Kidney (tissue), 13 donors: ENCODE measurements at regions not wholly inside any gene's neighbourhood (a gene's known extent, or its start where the extent isn't known, plus 50 kb on each side); places are given as distances from the start of the nearest gene placed in this dataset.

ENCODE experiments used
- DNase-seq, 5 donors: peaks; one replicate each; pipeline ENCODE4 v3.0.0-alpha.2; 2013 to 2020
- FAIRE-seq: peaks from 2 replicates; lab custom pipeline; 2012; peaks lifted over from hg19 to GRCh38; lab: Jason Lieb, UNC
- H3K27ac ChIP-seq, 2 donors: one replicate each; pipeline ENCODE4 v1.7.0; 2013; ENCODE audit warnings: low read depth in 2 of 2, low read length in 2 of 2, inconsistent platforms in 1 of 2
- H3K27me3 ChIP-seq: one replicate; pipeline ENCODE4 v1.7.1; 2013; ENCODE audit warnings: low read length, inconsistent platforms; ENCODE audit not compliant: control insufficient read depth, insufficient read depth
- H3K36me3 ChIP-seq, 3 donors: one replicate each; pipeline versions ENCODE4 v1.7.0 to v1.7.1; 2013; ENCODE audit warnings: low read length in 3 of 3, control low read depth in 1 of 3, inconsistent platforms in 1 of 3; ENCODE audit not compliant: insufficient read depth in 3 of 3, control insufficient read depth in 2 of 3
- H3K4me1 ChIP-seq, 3 donors: one replicate each; pipeline versions ENCODE4 v1.7.0 to v1.7.1; 2013; ENCODE audit warnings: low read length in 3 of 3, inconsistent platforms in 1 of 3, low read depth in 1 of 3; ENCODE audit not compliant: control insufficient read depth in 2 of 3, insufficient read depth in 2 of 3
- H3K4me3 ChIP-seq, 3 donors: one replicate each; pipeline versions ENCODE4 v1.7.0 to v1.8.1; 2013; ENCODE audit warnings: low read length in 3 of 3, control low read depth in 1 of 3, inconsistent platforms in 1 of 3
- H3K9ac ChIP-seq, 3 donors: one replicate each; pipeline versions ENCODE4 v1.7.0 to v1.7.1; 2013; ENCODE audit warnings: low read length in 3 of 3, control low read depth in 1 of 3, inconsistent platforms in 1 of 3
- H3K9me3 ChIP-seq, 3 donors: one replicate each; pipeline versions ENCODE4 v1.7.0 to v1.7.1; 2013; ENCODE audit warnings: low read length in 3 of 3, control low read depth in 1 of 3, inconsistent platforms in 1 of 3; ENCODE audit not compliant: control insufficient read depth in 2 of 3, insufficient read depth in 1 of 3
- intact Hi-C: fragments of 100-400 bp; cut with DNase I; formaldehyde crosslinking; loops from one replicate; pipeline ENCODE4 v1.11.1; 2022
- TF ChIP-seq, protein P1 (sequence below): IDR thresholded peaks from 3 replicates; pipeline ENCODE4 v1.5.1; 2012; ENCODE audit warnings: mild to moderate bottlenecking, moderate library complexity, borderline replicate concordance; ENCODE audit not compliant: insufficient read depth; ENCODE audit errors: extremely low read depth
- donor health status: control.
- donor health status: control.
- donor health status: control.
- donor health status: control.
- donor health status: control.
- donor health status: DM: yes; HTN: yes; CAD: no.
- donor health status: Normal renal cell carcinoma (clear cell type).

DNA sequence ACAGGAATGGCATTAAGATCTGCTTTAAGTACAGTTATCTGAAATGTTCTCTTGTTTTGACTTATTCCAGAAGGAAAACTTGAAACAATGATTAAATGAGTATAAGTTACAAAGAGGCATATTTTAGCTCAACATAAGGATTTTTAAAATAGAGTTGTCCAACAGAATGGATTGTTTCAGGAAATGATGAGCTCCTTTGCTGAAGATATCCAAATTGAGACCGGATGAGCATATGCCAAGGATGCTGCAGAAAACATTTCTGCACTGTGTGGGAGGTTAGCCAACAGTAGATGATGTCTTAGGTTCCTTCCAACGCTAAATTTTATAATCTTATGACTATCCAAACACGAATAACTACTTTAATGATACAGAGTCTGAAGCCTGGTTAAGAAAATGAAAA, 226.5 kb upstream of the NANOGP8 start:
- Histone ChIP-seq H3K4me1 (peaks cover 0 to 3% (median 0%) of the 10 kb centered on the region in 3 donors), H3K27ac (no peak overlapping the region), H3K9me3 (no peaks in the 10 kb centered on the region), H3K4me3 (no peak overlapping the region), H3K9ac (no peak overlapping the region), H3K27me3 (no peaks in the 10 kb centered on the region), H3K36me3 (no peaks in the 10 kb centered on the region)
- FAIRE-seq (no peak), DNase-seq (no peak)
- TF ChIP-seq, protein P1, sequence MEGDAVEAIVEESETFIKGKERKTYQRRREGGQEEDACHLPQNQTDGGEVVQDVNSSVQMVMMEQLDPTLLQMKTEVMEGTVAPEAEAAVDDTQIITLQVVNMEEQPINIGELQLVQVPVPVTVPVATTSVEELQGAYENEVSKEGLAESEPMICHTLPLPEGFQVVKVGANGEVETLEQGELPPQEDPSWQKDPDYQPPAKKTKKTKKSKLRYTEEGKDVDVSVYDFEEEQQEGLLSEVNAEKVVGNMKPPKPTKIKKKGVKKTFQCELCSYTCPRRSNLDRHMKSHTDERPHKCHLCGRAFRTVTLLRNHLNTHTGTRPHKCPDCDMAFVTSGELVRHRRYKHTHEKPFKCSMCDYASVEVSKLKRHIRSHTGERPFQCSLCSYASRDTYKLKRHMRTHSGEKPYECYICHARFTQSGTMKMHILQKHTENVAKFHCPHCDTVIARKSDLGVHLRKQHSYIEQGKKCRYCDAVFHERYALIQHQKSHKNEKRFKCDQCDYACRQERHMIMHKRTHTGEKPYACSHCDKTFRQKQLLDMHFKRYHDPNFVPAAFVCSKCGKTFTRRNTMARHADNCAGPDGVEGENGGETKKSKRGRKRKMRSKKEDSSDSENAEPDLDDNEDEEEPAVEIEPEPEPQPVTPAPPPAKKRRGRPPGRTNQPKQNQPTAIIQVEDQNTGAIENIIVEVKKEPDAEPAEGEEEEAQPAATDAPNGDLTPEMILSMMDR = no peak
- intact Hi-C loops = no loop called here

DNA sequence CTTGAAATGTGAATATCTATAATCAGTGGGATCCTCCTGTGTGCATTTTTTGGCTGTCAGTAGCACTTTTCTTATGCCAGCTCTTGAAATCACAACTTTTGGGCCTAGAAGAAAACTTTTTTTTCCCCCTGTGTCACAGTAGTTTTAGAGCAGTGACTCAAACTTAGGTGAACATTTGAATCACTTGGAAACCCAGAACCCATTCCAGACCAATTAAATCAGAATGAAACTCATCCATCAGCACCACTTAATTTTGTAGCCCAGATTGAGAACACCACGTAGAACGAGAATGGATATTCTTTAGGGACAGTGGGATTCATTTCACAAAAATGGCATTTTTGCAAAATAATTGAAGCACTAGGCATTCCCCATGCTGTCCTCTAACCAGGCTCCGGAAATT, 224.8 kb upstream of the NANOGP8 start:
- Histone ChIP-seq H3K36me3 (no peaks in the 10 kb centered on the region), H3K27me3 (no peaks in the 10 kb centered on the region), H3K9ac (no peak overlapping the region), H3K4me3 (no peak overlapping the region), H3K27ac (no peak overlapping the region), H3K9me3 (no peaks in the 10 kb centered on the region), H3K4me1 (peaks cover 0 to 3% (median 3%) of the 10 kb centered on the region in 3 donors)
- DNase-seq = no peak
- TF ChIP-seq, protein P1 = no peak
- intact Hi-C loops = no loop called here
- no peak for FAIRE-seq

DNA sequence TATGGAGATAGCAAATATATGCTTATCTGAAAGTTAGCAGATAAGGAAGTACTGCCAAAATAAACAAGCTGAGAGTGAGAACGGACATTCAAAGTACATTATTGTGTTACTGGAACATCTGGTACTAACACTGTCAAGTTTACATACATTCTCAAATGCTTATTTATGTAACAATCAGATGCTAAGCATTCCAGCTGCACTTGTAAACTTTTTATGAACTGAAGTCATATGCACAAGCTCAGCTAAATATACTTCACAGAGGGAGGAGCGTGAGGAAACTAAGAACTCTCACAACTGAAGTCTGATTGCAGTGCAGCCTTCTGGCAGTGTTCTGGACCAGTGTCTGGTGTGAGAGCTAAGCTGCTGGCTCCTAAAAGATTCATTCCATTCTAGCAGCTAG, 223.7 kb upstream of the NANOGP8 start:
- no peaks in the 10 kb centered on the region for H3K27me3 ChIP-seq
- DNase-seq (peak in 3 of 5 donors; percentile 20 to 94 (median 73)), FAIRE-seq (no peak)
- TF ChIP-seq, protein P1 = no peak
- no peaks in the 10 kb centered on the region for H3K9me3 ChIP-seq
- H3K4me1 ChIP-seq = peaks cover 0 to 3% (median 3%) of the 10 kb centered on the region in 3 donors
- no peaks in the 10 kb centered on the region for H3K36me3 ChIP-seq
- no peak overlapping the region for H3K9ac ChIP-seq
- intact Hi-C loops = no loop called here
- no peak overlapping the region for H3K4me3 ChIP-seq
- no peak overlapping the region for H3K27ac ChIP-seq

DNA sequence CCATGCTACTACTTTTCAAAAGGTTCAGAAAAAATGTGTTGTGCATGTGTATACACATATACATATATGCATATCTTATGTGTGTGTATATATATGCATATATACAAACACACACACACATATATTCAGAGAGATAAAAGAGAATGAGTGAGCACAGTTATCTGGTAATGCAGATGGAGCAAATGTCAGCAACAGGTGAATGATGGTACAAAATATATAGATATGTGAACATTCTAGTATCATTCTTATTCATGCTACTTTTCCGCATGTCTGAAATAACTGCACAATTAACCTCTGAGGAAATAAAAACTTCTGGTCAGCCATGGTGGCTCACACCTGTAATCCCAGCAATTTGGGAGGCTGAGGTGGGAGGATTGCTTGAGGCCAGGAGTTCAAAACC, 222.6 kb upstream of the NANOGP8 start:
- TF ChIP-seq, protein P1 = no peak
- Histone ChIP-seq H3K27me3 (no peaks in the 10 kb centered on the region), H3K4me3 (no peak overlapping the region), H3K27ac (no peak overlapping the region), H3K9ac (no peak overlapping the region), H3K36me3 (no peaks in the 10 kb centered on the region), H3K4me1 (peaks cover 0 to 3% (median 3%) of the 10 kb centered on the region in 3 donors), H3K9me3 (no peaks in the 10 kb centered on the region)
- FAIRE-seq (no peak), DNase-seq (no peak)
- intact Hi-C loops = no loop called here
